ENCODE measurements at regions not wholly inside any gene's neighbourhood (a gene's known extent, or its start where the extent isn't known, plus 50 kb on each side); places are given as distances from the start of the nearest gene placed in this dataset.

GRCh38 chr15:46548989-46549388, 914.2 kb downstream of the SQOR start:
- no peak for DNase-seq (ENCODE audit: low spot score)

DNA sequence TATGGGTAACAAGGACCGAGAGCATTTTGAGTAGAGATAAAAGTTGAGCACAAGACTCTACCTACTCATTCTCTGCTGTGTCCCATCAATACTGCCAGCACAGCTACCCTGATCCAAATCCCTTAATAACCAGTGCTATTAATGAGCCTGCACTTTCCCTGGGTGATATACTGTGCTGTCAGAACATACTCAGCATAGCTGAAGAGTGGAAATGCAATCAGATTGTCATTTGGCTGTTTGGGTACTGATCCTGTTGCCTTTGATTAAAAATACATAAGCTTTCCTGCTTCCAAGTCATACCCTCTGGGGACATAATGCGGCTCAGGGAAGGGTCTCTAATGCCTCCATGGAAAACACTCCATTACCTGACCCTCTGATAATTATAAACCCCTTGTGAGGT, 917.5 kb downstream of the SQOR start:
- no peak for DNase-seq (ENCODE audit: low spot score)

GRCh38 chr15:46555547-46555946, 920.7 kb downstream of the SQOR start:
- no peak for DNase-seq (ENCODE audit: low spot score)

DNA sequence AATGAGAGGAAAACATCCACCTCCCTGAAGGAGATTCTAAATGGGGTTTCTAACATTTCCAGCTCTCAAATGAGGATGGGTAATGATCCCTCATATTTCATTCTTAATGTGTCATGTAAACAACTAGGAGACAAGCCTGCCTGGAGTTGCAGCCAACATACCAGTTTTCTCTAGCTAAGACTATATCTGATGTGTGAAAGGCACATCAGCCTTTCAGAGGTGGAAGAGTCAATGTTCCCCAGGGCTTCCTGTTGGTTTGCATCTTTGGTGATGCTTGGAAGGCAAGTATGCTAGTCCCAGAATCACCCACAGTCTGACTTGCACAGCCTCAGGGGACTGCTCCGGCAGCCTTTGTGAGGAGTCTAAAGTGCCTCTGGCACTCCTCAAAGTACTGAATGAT, 921.2 kb downstream of the SQOR start:
- no peak for DNase-seq (ENCODE audit: low spot score)

DNA sequence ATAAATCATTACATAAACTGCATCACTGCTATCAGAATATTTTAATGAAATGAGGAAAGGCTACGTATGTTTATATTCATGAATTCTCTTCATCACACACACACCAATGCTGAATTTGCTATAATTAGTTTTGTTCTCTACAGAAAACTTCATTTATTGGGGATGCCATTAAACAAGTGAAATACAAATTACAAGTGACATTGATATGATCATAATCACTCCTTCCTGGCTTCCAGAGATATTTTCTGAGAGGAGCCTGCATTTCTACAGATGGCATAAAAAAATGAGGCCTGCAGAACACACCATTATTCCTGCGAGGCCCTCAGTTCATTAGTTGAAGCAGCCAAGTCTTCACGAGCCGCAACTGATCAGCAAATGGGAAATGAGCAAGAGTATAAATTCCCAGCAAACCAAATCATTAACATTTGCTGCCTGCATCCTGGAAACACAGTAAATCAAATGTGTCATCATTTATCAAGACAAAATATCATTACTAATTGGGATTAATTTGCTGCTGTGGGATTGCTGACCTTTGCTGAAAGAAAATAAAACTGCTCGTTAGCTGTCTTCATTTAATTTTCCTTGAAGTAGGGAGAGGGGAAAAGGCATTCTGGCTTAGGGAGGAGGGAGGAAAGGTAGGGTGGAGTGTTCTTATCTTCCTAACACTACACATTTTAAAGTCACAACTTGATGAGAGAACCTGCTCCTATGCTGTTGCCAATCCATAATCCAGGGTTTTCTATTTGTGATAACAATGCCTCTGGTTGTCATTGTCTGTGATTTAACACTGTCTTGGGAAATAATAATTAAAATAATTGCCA, 921.9 kb downstream of the SQOR start:
- DNase-seq (ENCODE audit: low spot score): no peak

GRCh38 chr15:46567968-46568367, 933.1 kb downstream of the SQOR start:
- no peak for DNase-seq (ENCODE audit: low spot score)

- no peak for DNase-seq (ENCODE audit: low spot score)
Observed at GRCh38 chr15:46569781-46570180, 935.0 kb downstream of the SQOR start.

GRCh38 chr15:46576646-46577395, 942.0 kb downstream of the SQOR start:
- no peak for DNase-seq (ENCODE audit: low spot score)

DNA sequence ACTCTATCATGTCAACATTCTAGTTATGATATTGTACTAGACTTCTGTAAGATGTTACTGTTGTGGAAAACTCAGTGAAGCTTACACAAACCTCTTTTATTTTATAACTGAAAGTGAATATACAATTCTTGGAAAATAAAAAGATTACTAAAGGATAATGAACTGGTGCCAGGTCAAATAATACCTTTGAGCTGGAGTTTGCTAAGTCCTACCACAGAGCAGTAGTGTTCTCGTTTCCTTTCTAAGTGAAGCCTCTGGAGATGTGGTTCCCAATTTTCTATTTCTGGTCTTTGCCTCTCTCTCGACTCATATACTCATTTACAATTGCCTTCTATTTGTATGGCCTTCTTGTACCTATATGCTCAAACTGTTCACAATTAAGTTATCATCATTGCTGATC, 942.9 kb downstream of the SQOR start:
- DNase-seq (ENCODE audit: low spot score): no peak

- DNase-seq (ENCODE audit: low spot score): no peak
Observed at GRCh38 chr15:46580487-46580886, 945.7 kb downstream of the SQOR start.

- no peak for DNase-seq (ENCODE audit: low spot score)
Observed at GRCh38 chr15:46580924-46581323, 946.1 kb downstream of the SQOR start.

GRCh38 chr15:46589088-46589487, 954.3 kb downstream of the SQOR start:
- no peak for DNase-seq (ENCODE audit: low spot score)

GRCh38 chr15:46591462-46591861, 956.6 kb downstream of the SQOR start:
- no peak for DNase-seq (ENCODE audit: low spot score)

- no peak for DNase-seq (ENCODE audit: low spot score)
Observed at GRCh38 chr15:46595016-46595415, 960.2 kb downstream of the SQOR start.

DNA sequence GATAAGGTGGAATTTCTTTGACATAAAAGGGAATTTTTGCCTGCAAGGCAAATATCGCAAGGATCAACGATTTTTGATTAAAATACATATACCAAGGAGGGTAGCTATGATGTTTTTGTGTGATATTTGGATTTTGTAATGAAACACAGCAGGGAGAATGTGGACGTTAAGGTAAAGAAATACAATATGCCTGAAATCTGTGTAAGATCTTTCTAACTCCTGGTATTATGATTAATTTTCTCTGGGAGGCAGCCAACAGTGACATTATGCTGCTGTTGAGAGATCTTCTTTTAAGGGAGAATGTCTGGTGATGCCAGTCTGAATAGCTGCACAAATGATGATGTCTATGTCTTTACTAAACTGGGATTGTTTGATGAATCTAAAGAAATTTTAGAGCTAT, 972.2 kb downstream of the SQOR start:
- DNase-seq (ENCODE audit: low spot score): no peak

GRCh38 chr15:46616033-46616432, 981.2 kb downstream of the SQOR start:
- no peak for DNase-seq (ENCODE audit: low spot score)

- no peak for DNase-seq (ENCODE audit: low spot score)
Observed at GRCh38 chr15:46617507-46617906, 982.7 kb downstream of the SQOR start.

DNA sequence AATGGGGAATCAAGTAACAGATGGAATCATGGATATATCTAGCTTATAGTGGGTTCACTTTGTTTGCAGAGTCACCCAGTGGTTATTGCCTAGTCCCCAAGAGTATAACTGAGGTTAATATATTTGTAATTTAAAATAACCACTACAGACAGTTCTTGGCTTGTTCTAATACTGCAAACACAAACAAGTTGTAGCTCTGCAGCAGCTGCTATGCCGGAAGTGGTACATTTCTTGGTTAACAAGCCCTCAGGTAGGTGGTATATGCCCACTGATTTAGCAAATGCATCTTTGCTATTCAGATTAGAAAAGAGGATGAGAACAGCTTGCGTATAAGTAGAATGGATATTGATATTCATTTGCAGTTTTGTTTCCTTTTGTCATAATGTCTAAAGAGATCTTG, 984.2 kb downstream of the SQOR start:
- DNase-seq (ENCODE audit: low spot score): no peak

DNA sequence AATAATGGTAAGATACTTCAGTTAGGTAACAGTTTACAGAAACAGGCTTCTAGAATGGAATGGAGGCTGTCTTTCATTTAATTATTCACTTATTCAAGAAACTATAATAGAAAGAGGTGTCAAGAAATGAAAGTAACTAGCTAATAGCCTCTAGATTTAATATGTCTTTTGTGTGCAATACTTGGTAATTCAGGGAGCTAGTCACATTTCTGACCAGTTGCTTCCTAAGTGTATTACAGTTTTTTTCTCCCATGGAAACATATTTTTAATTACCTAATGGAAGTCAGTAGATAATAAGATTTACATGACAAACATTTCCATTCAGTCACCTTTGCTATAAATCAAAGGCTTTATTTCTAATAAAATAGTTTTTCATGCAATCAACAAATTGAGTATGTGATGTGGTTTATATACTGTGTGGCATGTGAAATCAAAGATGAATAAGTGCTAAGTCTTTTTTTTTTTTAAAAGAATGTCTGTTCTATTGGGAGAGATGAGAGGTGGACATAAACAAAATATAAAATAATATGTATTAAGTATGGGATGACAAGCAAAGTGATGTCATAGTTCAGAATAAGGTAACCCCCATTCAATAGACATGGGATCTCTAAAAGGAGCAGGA, 985.7 kb downstream of the SQOR start:
- no peak for DNase-seq (ENCODE audit: low spot score)

DNA sequence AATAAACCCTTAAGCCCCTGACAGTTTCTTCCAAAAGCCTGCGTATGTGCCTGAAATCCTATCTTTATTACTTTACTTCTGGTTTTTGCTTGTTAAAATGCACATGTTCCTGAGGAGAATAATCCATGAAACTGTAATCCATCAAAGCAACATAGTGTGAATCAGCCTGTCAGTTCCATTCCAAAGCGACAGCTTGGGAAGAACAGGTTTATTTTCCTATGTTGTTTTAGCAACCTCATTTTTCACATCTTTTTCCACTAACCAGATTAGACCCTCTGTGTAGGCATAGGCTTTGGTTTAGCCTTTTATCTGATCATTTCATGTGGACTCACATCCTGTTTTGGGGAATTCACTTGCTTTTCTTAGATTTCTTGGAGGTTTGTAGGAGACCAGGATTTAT, 988.0 kb downstream of the SQOR start:
- DNase-seq (ENCODE audit: low spot score): no peak

- no peak for DNase-seq (ENCODE audit: low spot score)
Observed at GRCh38 chr15:46636206-46636605, 1001.4 kb downstream of the SQOR start.

- no peak for DNase-seq (ENCODE audit: low spot score)
Observed at GRCh38 chr15:46644501-46645481, 1010.0 kb downstream of the SQOR start.

All from kidney capillary endothelial cell (primary cell).